ENCODE measurements at regions not wholly inside any gene's neighbourhood (a gene's known extent, or its start where the extent isn't known, plus 50 kb on each side); places are given as distances from the start of the nearest gene placed in this dataset.

DNA sequence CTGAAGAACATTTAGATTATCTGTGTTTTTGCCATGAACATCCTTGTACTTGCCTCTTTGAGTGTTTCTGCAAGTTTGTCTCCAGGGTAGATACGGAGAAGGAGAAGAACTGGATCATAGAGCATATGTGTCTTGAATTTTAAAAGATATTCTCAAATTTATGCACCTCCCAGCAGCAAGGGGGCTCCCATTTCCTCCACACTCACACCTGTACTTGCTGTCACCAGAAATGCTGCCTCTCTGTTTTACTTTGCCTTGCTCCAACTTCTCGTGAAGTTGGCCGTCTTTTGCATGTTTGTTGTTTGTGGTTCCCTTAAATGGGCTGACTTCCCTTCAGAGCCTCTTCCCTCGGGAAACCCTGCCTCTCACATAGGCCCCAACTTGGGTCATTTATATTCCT is 171.0 kb downstream of the TFAP2C start:
- DNase-seq (ENCODE audit: low read depth) = no peak

DNA sequence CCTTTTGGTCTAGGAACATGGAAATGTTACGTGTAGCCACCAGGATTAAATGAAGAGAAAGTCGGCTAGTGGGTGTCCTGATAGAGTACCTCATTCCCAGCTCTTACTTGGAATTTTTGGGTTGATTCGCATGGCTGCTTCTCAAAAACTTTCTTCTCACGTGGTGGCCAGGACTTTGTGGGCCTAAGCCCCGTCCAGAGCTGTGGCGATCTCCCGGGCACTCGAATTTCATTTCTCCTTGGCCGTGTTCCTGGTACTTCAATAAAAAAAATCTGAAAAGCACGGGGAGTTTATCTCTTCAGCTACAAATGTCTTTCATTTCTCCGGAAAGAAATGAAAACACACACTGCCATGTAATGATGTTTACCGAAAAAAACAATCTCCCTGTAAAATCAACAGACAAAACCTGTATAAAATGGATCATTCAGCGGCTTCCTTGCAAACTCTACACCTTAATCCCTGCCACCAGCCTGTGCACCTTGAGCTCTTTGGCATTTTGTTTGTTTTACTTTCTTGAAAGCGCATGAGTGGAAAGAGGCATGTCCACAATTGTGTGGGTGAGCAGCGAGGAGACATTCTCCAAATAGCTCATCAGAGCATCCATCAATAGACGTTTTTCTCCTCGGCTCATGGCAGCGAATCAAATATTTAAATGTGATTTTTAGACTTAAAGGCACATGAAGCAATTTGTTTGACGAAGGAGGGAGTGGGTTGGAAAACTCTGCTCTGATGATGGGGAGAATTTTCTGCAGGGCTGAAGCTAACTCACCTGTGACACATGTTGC is 173.1 kb downstream of the TFAP2C start:
- DNase-seq (ENCODE audit: low read depth) = no peak

DNA sequence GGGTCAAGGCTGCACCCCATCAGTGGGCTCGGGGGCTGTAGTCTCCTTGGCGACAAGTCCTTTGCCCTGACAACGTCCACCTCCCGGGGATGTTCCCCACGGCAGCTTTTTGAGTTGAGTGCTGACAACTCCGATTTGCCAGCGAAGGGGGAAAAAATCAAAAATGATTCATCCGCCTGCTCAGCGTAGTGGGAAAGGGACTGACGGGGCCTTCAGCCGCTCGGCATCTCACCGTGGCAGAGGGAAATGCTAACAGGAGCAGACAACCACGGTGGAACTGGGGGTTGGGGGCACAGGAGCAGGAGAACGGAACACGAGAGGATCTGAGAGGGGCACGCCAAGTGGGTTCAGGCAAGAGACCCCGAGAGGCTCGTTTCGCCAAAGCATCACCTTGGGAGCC is 173.7 kb downstream of the TFAP2C start:
- no peak for DNase-seq (ENCODE audit: low read depth)

DNA sequence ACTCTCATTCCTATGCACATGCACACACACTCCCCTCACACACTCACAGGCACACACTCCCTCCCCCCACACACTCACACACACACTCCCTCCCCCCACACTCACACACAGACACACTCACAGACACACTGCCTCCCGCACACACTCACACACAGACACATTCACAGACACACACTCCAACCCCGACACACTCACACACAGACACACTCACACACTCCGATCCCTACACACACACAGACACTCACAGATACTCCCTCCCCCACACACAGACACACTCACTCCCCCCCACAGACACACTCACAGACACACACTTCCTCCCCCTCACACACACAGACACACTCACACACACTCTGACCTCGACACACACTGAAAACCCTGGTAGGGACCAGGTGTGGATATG is 176.2 kb downstream of the TFAP2C start:
- DNase-seq (ENCODE audit: low read depth) = no peak

DNA sequence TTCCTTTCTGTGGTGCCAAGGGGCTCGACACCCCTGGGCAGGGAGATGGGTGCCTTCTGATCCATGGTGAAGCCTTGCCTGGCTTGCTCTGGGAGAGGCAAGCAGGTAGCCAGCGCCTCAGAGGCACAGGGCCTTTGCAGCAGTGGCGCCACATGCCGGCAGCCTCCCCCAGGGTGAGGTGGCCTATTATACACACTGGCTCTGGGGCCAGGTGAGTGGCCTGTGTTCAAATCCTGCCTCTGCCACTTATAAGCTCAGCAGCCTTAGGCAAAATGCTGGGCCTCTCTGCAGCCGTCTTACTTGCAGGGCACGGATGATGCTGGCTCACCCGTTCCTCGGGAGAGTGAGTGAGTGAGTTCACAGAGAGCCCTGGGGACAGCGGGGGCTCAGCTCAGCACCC is 176.9 kb downstream of the TFAP2C start:
- no peak for DNase-seq (ENCODE audit: low read depth)

DNA sequence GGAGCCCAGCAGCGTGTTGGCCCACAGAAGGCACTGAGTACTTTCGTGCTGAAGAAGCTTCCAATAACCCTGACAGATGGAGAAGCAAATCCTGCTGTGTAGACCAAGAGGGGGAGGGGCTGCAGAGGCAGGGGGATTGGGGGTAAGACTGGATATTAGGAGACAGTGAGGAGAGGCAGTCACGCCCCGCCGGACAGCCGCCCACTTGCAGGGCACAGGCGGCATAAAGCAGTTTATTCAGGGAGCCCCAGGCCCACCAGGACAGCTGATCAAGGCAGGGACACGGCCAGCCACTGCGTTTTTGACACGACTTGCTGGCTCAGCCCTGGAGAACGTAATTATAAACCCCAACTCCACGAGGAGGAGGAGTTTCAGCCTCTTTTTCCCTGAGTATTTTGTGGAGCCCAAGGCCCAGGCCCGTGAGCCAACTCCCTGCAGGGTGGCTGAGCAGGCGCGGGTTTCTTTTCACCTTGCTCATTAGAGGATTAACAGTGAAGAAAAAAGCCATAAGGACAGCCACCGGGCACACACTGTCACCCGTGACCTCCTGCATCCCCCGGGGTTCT is 177.9 kb downstream of the TFAP2C start:
- no peak for DNase-seq (ENCODE audit: low read depth)

DNA sequence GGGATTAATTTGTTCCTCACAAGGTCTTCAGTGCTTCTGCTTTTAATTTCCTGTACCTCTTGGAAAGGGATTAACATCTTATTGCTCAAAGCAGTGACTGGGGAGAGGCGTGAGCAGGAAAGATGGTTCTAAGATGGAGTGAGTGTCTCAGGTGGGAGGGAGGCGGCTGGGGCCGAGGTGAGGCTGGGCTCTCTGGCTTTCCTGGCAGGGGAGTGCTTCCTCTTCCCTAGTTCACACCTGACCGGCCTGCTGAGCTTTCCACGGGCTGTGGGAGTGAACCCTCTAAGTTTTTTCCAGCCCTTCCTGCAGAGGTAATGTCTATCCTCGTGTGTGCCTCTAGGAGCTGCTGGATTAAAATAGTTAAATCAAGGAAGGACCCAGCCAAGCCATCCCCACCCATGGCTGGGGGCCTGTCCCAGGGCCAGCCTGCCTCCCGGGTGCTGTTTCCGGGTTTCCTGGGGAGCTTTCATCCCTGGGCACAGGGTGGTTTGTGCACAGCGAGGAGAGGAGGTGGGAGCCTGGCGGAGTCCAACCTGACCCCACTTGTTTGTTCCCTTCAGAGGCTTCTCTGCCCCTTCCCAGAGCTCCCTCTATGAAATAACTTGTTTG is 179.1 kb downstream of the TFAP2C start:
- DNase-seq (ENCODE audit: low read depth) = no peak

DNA sequence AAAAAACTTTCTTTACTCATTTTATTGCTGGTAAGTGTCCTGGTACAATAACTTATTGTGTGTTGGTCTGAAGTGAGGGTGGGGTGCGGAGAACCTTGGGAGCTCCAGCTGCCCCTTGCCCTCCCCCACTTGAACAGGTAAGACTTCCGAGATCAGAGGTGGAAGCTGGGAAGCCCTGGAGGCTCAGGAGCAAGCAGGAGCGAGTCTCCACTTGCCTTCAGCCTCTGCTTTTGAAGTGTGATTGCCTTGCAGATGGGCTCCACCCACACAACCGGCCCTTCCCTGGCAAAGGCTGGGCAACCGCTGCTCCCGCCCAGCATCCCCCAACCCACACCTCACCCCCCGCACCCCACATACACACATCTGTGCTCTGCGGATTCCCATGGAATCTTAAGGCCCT is 179.6 kb downstream of the TFAP2C start:
- no peak for DNase-seq (ENCODE audit: low read depth)

DNA sequence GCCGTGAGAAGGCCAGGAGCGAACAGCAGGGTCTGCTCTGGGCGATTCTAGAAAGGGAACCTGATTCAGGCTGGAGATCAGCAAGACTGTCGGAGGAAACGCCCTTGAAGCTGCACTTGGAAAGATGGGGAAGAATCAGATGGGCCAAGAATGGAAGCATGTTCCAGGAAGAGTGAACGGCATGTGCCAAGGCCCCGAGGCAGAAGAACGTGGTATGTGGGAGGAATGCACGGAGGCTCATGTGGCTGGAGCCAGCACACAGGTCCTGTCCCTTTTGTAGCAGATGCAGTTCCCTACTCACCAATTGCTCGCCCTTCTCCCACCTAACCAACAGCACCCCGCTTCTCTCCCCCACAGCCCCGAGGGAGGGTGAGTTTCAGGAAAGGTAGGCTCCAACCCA is 180.6 kb downstream of the TFAP2C start:
- DNase-seq (ENCODE audit: low read depth) = no peak

DNA sequence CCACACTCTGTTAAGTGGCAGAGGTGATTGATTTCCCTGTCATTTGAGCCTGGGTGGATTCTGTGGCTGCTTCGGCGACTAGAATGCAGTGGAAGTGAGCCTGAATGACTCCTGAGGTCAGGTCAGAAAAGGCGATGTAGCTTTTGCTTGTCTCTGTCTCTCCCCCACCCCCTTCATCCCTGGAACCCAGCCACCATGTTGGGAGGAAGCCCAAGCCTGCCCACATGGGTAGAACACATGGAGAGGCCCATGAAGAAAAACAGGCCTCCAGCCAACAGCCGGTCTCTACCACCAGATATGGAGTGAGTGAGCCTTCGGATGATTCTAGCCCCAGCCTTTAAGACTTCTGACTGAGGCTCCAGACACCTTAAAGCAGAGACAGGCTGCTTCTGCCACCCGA is 181.0 kb downstream of the TFAP2C start:
- no peak for DNase-seq (ENCODE audit: low read depth)

DNA sequence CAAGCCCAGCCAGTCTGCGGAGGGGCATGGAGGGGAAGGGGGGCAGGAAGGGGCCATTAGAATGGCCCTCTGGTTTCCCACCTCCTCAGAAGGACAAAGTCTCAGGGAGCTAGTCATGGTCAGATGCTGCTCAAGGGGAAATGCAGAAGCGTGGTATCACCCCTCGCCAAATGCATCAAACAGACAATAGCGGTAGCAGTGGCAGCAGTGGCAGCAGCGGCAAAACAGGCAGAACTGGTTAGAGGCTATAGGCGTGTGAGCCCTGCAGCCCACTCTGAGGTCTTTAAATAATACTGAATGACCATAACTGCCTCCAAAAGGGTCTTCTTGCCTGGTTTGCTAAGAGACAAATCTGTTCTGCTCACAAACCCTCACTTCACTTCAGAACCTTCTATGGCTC is 186.7 kb downstream of the TFAP2C start:
- DNase-seq (ENCODE audit: low read depth) = no peak

DNA sequence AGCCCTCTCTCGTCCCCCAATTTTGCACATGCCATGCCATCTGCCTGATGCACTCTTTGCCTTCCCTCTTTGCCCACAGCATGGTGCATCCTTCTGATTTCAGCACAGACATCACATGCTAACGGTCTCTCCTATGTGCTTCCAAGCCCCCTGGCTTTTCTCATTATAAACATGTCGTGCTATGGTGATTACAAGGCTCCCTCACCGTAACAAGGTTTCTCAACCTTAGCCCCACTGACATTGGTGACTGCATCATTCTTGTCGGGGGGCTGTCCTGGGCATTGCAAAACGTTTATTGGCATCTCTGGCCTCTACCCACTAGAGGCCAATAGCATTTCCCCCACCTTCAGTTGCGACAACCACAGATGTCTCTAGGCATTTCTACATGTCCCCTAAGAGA is 187.2 kb downstream of the TFAP2C start:
- DNase-seq (ENCODE audit: low read depth) = no peak

DNA sequence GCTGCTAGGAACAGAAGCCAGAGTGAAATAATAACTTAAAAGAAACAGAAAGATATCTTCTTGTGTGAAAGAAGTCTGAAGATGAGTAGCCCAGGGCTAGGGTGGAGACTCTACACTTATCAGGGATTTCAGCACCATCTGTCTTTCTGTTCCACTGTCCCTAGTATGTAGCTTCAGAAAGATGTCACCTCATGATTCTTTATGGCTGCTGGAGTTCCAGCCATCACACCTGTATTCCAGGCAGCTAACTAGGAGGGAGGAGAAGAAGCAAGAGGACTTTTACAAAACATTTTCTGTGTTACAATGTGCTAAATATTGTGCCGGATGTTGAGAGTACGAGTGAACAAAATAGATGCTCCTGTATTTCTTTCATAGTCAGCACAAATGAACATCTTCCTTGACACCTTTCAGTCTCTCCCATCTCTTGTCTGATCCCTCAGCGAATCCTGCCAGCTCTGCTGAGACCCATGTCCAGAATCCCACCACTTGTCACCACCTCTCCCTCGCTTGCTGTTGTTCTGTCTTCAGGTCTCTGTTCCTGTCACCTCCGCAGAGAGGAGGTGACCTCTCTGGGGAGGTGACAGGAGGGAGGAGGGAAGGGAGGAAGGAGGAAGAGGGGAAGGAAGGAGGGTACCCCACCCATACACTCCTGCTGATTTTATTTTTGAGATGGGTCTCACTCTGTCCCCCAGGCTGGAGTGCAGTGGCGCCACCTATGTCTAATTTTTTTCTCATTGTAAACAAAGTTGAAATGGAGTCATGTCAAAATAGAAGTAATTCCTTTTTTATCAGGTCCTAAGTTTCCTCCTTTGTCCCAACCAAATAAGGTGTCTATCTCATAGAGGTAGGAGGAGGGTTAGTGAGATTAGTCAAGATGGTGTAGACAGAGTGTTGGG is 188.9 kb downstream of the TFAP2C start:
- DNase-seq (ENCODE audit: low read depth) = no peak

DNA sequence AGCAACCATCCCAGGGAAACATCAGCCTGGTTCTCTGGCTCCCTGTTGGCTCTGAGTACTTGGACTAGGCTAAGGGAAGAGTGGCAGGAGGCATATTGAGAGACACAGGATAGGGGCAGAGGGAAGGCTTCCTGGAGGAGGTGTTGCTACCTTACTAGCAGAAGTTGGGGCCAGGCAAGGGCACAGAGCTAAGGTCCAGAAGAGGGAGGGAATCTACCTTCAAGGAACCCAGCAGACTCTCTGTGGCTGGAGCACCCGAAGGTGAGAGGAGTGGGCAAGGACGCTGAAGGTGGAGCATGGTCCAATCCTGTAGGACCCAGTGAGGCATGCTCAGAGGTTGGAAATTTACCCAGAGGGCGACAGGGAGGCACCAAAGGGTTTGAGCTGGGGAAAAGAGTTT is 191.9 kb downstream of the TFAP2C start:
- DNase-seq (ENCODE audit: low read depth) = no peak

DNA sequence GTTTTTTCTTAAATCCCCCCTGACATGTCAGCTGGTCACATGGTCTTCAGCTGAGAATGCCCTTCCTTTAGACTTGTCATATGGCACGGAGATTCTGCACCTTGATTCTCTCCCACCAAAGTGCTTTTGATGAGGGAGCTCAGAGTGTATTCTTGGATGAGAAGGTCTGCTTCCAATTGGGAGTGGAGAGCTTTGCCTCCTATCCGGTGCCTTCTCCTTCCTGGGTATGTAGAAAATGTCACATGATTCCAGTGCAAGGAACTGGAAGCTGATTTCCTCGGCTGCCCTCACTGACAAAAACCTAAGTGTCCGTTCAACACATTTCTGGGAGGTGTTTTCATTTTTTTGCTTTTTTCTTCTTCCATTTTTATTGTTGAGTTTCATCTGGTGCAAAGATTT is 197.2 kb downstream of the TFAP2C start:
- DNase-seq (ENCODE audit: low read depth) = no peak

DNA sequence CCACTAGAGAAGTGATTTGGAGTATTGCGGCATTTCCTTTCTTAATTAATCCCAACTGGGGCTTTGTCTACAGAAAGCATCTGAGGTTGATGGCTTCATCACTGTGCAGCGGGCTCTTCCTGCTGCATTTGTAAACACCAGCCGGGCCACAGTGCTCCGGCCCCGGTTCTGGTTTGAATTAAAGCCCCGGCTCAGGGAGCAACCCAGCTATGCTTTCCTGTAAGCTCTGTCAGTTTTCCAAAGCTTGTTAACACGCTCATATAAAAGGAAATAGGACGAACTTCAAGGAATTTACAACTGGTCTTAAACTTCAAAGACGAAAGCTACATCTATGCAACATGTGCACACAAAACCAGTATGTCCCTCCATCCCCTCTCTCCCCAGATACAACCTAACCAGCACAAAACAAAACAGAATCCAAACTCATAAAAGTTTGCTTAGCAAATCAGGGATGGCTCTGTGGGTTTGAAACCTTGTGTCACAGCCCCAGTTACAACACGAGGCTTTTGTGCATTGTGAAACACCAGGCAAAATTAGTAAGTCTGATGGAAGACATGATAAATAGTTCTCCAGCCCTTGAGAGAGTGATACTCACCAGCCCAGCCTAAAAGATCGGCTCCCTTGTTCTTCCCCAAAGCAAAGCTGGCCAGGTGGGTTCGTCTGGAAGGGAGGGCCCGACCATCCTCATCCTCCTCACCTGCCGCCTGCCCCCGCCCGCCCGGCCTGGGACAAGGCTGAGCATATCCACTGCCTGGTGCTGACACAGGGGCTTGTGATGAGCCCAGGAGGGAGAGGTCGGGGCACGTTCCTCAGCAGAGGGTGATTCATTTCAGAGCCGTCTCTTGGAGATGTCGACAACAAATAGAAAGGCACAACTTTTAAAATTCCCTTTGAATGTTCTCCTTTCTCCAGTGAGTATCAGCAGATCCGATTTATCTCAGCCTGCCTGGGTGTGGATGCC is 197.9 kb downstream of the TFAP2C start:
- no peak for DNase-seq (ENCODE audit: low read depth)

DNA sequence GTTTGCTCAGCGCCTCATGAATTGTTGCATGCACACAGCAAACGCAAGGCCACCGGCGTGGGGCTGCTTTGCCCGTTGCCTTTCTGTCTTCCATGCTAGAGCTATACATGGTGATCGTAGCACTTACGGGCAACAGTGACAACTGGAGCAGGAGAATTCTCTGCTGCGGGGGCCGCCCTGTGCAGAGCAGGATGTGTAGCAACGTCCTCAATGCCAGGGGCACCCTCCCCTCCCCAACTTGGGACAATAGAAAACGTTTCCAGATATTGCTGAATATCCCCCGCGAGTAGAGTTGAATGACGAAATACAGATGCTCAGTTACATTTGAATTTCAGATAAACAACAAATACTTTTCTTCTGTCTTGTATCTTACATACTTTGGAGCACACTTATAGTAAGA is 198.7 kb downstream of the TFAP2C start:
- no peak for DNase-seq (ENCODE audit: low read depth)

DNA sequence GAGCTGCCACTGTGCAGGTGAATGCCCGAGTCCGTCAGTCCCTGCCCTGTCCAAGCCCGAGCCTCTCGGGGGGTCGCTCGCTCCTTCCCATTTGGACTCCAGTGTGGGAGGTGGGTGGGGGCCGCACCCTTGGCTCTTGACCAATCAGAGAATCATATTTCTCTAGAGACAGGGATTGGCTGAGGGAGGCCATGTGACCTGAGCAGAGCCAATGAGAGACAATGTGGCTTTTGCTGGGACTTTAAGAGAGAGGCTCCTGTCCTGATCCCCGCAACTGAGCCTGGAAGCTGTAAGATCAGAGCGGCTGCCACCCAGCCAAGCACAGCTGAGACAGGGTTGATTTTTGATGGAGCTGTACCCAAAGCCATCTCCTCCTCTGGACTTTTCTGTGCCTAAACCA is 199.3 kb downstream of the TFAP2C start:
- no peak for DNase-seq (ENCODE audit: low read depth)

DNA sequence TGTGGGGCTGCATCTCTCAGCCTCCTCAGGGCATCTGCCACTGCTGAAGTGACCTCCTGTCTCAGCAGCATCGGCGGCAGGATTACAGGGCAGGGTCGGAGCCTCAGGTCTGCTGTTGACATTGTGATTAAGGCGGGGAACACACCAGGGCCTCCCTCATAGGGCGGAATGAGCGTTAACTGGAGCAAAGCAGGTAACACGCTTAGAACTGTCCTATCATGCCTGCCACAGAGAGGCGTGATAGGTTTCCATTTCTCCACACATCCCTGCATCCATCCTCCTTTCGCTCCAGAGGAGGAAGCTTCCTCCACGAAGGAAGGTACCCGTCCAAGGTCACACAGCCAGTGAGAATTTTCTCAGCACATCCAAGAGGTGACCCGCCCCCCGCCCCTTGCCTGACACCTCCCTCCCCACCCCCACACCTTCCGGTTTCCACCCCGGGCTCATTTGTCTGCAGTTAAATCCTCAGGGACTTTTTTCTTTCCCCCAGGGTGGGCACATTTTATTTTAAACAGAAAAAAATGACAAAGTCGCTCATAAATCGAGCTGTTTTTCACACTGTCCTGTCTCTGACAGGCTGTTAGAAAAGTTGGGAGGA is 200.8 kb downstream of the TFAP2C start:
- no peak for DNase-seq (ENCODE audit: low read depth)

DNA sequence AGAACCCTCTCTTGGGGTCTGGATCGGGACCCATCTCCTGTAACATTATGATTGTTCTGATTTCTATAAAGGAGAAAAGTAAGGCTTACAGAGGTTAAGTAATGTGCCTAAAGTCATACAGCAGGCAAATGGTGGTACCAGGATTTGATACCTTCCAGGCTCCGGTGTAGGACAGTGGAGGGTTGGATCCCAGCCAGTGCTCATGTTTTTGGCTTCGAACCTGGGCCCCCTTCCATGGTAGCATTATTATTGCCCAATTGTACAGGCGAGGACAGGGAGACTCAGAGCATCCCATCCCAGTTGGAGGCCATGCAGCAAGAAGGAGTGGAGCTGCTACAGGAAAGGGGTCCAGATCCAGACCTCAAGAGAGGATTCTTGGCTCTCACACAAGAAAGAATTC is 202.7 kb downstream of the TFAP2C start:
- DNase-seq (ENCODE audit: low read depth) = no peak

DNA sequence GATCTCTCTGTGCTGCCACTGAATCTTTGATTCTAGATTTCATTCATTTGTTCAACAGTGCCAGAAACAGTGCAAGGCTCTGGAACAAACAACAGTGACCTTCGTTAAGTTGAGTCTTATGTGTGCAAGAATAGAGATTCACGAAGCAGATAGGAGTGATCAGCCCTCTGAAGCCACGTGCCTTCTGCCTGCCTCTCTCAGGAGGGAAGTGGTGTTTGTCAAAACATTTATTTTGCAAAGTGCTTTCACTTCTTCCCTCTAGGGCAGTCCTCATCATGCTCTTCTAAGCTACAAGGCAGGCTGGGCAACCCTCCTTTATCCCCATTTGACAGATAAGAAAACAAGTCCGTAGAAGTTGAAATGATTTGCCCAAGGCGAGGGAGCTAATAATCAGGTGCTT is 204.3 kb downstream of the TFAP2C start:
- no peak for DNase-seq (ENCODE audit: low read depth)

All from stimulated activated CD8-positive, alpha-beta memory T cell treated with anti-CD3 and anti-CD28 coated beads, Interleukin-7, amount 100 ng/mL, for 24 hours (primary cell).